HG02571 (cell line): ENCODE measurements at regions not wholly inside any gene's neighbourhood (a gene's known extent, or its start where the extent isn't known, plus 50 kb on each side); places are given as distances from the start of the nearest gene placed in this dataset.

Experiments
- ATAC-seq: cut with Tn5 transposase; IDR thresholded peaks from one replicate; pipeline ENCODE4 v1.9.1; 2021; ENCODE audit warnings: mild to moderate bottlenecking, moderate library complexity; ENCODE audit not compliant: unreplicated experiment

- ATAC-seq, result no peak
Measured at GRCh38 chr1:21347072-21347581, 56.9 kb upstream of the ECE1 start.

- no peak for ATAC-seq
Measured at GRCh38 chr1:21346365-21347071, 56.3 kb upstream of the ECE1 start.

GRCh38 chr1:21344750-21345443 lies 54.6 kb upstream of the ECE1 start:
- ATAC-seq, result peak; percentile 13

GRCh38 chr1:21344098-21344749 lies 54.0 kb upstream of the ECE1 start:
- ATAC-seq, result no peak

GRCh38 chr1:21342961-21343838 lies 52.9 kb upstream of the ECE1 start:
- no peak for ATAC-seq

GRCh38 chr1:21341517-21342078 lies 51.3 kb upstream of the ECE1 start:
- no peak for ATAC-seq

GRCh38 chr1:21341022-21341421 lies 50.8 kb upstream of the ECE1 start:
- no peak for ATAC-seq

- no peak for ATAC-seq
Measured at GRCh38 chr1:21340230-21340945, 50.1 kb upstream of the ECE1 start.
